Natural killer cell treated with Interleukin-12 subunit alpha and Interleukin-12 subunit beta and Interleukin-15 and Interleukin-18, amount 100 ng/mL, for 72 hours (primary cell): ENCODE measurements at regions not wholly inside any gene's neighbourhood (a gene's known extent, or its start where the extent isn't known, plus 50 kb on each side); places are given as distances from the start of the nearest gene placed in this dataset.

ENCODE experiments used
- ATAC-seq, 2 donors: fragments of 150-1000 bp; cut with Tn5 transposase in 1 of 2; sonication (Bioruptor Pico), chemical (Tn5 transposase) in 1 of 2; 2 replicates each; pipeline ENCODE4 v1.10.0; 2021
- DNase-seq: peaks from one replicate; pipeline ENCODE4 v3.0.0; 2022; ENCODE audit warnings: low spot score
- H3K27ac Mint-ChIP-seq, 2 donors: 1 replicate in 1 of 2; 2 replicates in 1 of 2; pipeline ENCODE4 v1.8.0; 2022; ENCODE audit warnings: mixed read lengths in 2 of 2, mild to moderate bottlenecking in 1 of 2, moderate library complexity in 1 of 2
- H3K27me3 Mint-ChIP-seq, 2 donors: 1 replicate in 1 of 2; 2 replicates in 1 of 2; pipeline ENCODE4 v1.8.0; 2022; ENCODE audit warnings: mixed read lengths in 2 of 2
- H3K36me3 Mint-ChIP-seq: one replicate; pipeline ENCODE4 v1.8.0; 2022; ENCODE audit warnings: mixed read lengths
- H3K4me1 Mint-ChIP-seq, 2 donors: 1 replicate in 1 of 2; 2 replicates in 1 of 2; pipeline ENCODE4 v1.8.0; 2022; ENCODE audit warnings: low read depth in 2 of 2, mixed read lengths in 2 of 2, mild to moderate bottlenecking in 1 of 2
- H3K4me3 Mint-ChIP-seq: one replicate; pipeline ENCODE4 v1.8.0; 2022; ENCODE audit warnings: mixed read lengths
- H3K9me3 Mint-ChIP-seq: 2 replicates; pipeline ENCODE4 v1.8.0; 2022; ENCODE audit warnings: mixed read lengths

DNA sequence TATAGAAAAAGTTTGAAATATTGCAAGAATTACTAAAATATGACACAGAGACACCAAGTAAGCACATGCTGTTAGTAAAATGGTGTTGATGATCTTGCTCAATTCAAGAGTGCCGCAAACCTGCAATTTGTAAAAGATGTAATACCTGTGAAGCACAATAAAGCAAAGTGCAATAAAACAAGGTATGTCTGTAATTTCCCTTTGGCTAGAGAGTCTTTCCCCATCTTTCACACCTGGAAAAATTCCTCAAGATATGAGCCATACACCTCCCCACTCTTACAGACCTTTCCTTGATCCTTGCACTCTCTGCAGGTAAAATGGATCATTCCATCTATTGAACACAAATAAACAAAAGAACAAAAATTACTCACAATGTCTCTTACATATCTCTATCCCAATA, 597.8 kb downstream of the EFNA5 start:
- ATAC-seq (no peak), DNase-seq (no peak)
- peaks cover 7 to 22% of the 10 kb centered on the region in 2 donors for H3K27me3 Mint-ChIP-seq
- H3K9me3 Mint-ChIP-seq = peaks cover 4% of the 10 kb centered on the region
- no peaks in the 10 kb centered on the region for H3K36me3 Mint-ChIP-seq
- H3K4me1 Mint-ChIP-seq = no peaks in the 10 kb centered on the region
- no peak overlapping the region for H3K4me3 Mint-ChIP-seq
- no peak overlapping the region for H3K27ac Mint-ChIP-seq

GRCh38 chr5:107072440-107072839, 598.3 kb downstream of the EFNA5 start:
- H3K27me3 Mint-ChIP-seq = peaks cover 10 to 27% of the 10 kb centered on the region in 2 donors

GRCh38 chr5:107068782-107069181, 602.0 kb downstream of the EFNA5 start:
- Mint-ChIP-seq H3K27me3 (peaks cover 9 to 25% of the 10 kb centered on the region in 2 donors), H3K27ac (no peak overlapping the region), H3K4me1 (no peaks in the 10 kb centered on the region), H3K36me3 (no peaks in the 10 kb centered on the region), H3K9me3 (no peaks in the 10 kb centered on the region), H3K4me3 (no peak overlapping the region)
- no peak for ATAC-seq
- DNase-seq = no peak

More at GRCh38 chr5:107072440-107072839, 598.3 kb downstream of the EFNA5 start:
- no peak overlapping the region for H3K27ac Mint-ChIP-seq
- ATAC-seq = no peak
- H3K9me3 Mint-ChIP-seq = peaks cover 4% of the 10 kb centered on the region
- H3K4me1 Mint-ChIP-seq = no peaks in the 10 kb centered on the region
- no peaks in the 10 kb centered on the region for H3K36me3 Mint-ChIP-seq
- DNase-seq = no peak
- H3K4me3 Mint-ChIP-seq = no peak overlapping the region

DNA sequence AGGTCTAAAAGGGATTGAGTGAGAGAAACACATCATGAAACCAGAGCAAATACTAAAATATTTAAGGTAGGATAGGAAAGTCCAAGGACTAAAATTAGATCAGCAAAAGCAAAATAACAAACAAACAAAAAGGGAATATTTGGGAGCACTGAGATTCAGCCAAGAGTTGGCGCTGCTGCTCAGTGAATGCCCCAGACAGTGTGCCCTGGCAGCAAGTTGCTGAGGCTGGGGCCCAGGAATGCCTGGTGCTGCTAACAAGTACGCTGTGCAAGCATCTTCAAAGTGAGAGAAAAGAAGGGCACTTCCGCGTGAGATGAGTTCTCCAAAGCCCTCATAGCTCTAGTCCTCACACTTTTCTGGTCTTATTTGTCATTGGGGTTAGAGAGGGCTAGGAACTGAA, 603.3 kb downstream of the EFNA5 start:
- H3K4me3 Mint-ChIP-seq = no peak overlapping the region
- ATAC-seq = no peak
- H3K27ac Mint-ChIP-seq = no peak overlapping the region
- no peaks in the 10 kb centered on the region for H3K36me3 Mint-ChIP-seq
- H3K4me1 Mint-ChIP-seq = no peaks in the 10 kb centered on the region
- DNase-seq = no peak
- no peaks in the 10 kb centered on the region for H3K9me3 Mint-ChIP-seq
- peaks cover 9 to 26% of the 10 kb centered on the region in 2 donors for H3K27me3 Mint-ChIP-seq

GRCh38 chr5:107063511-107063910, 607.2 kb downstream of the EFNA5 start:
- no peaks in the 10 kb centered on the region for H3K4me1 Mint-ChIP-seq
- ATAC-seq = no peak
- H3K4me3 Mint-ChIP-seq = no peak overlapping the region
- no peaks in the 10 kb centered on the region for H3K9me3 Mint-ChIP-seq
- H3K36me3 Mint-ChIP-seq = no peaks in the 10 kb centered on the region
- no peak for DNase-seq
- H3K27ac Mint-ChIP-seq = no peak overlapping the region
- peaks cover 9 to 26% of the 10 kb centered on the region in 2 donors for H3K27me3 Mint-ChIP-seq

DNA sequence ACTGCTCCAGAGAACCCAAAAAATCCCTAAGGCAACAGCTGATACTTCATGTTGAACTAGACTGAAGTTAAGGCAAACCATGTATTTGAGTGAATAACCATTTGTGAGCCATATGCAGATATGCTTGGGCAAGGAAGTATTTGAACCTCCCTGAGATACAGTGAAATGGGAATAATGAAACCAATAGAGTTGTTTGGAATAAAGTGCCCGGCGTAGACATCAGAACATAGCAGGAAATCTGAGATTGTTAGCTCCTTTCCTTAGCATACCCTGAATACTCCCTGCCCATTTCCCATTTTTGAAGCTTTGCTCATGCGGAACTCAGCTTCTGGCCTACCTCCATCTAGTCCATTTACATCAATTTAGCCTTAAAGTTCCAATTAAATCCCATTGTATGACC, 611.9 kb downstream of the EFNA5 start:
- Mint-ChIP-seq H3K27ac (no peak overlapping the region), H3K4me1 (no peaks in the 10 kb centered on the region)

GRCh38 chr5:107058235-107058634, 612.5 kb downstream of the EFNA5 start:
- H3K36me3 Mint-ChIP-seq = no peaks in the 10 kb centered on the region
- no peak for DNase-seq
- H3K27me3 Mint-ChIP-seq = peaks cover 4 to 7% of the 10 kb centered on the region in 2 donors
- no peaks in the 10 kb centered on the region for H3K9me3 Mint-ChIP-seq
- no peaks in the 10 kb centered on the region for H3K4me1 Mint-ChIP-seq
- H3K4me3 Mint-ChIP-seq = no peak overlapping the region
- no peak for ATAC-seq
- H3K27ac Mint-ChIP-seq = no peak overlapping the region

More for the DNA sequence above, 611.9 kb downstream of the EFNA5 start:
- no peak overlapping the region for H3K4me3 Mint-ChIP-seq
- ATAC-seq = no peak
- DNase-seq = no peak
- H3K27me3 Mint-ChIP-seq = peaks cover 4 to 8% of the 10 kb centered on the region in 2 donors
- H3K9me3 Mint-ChIP-seq = no peaks in the 10 kb centered on the region
- no peaks in the 10 kb centered on the region for H3K36me3 Mint-ChIP-seq

DNA sequence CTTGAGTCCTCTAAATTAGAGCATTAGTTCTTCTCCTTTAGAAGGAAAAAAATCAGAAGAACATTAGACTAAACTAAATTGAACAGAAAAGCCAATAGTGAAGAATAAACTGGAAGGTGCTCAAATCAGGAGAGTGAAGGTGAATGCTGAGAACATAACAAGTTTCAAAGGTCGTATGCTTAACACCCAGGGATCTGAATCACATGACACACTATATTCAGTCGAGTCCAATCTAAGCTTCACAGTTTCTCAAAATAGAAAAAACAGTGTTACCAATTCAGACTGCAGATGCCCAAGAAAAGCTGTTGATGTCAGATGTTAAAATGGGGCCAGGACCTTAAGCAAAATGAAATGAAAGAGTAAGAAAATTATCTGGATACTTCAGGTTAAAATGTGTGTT, 614.5 kb downstream of the EFNA5 start:
- Mint-ChIP-seq H3K36me3 (no peaks in the 10 kb centered on the region), H3K4me3 (no peak overlapping the region), H3K27ac (no peak overlapping the region), H3K9me3 (no peaks in the 10 kb centered on the region), H3K27me3 (peaks cover 4 to 8% of the 10 kb centered on the region in 2 donors), H3K4me1 (no peaks in the 10 kb centered on the region)
- ATAC-seq (no peak), DNase-seq (no peak)

DNA sequence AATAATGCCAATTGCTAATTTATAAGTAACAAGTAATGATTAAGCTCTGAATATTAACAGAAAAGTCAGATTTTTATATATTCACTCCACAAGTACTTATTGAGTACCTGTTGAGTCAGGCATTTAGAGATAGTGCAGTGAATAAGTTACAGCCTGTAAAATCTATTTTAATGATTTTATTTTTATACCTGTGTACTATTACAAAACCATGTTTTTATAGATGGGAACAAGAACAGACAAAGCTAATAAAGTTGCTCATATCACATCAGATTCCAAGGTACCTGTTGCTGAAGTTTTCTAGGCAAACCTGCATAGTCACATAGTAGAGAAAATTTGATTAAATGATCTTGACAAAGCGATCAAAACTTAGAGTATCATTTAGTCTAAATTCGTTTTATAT, 623.7 kb downstream of the EFNA5 start:
- Mint-ChIP-seq H3K27me3 (peaks cover 15 to 48% of the 10 kb centered on the region in 2 donors), H3K36me3 (peaks cover 5% of the 10 kb centered on the region), H3K27ac (no peak overlapping the region), H3K4me3 (no peak overlapping the region), H3K9me3 (peaks cover 3% of the 10 kb centered on the region), H3K4me1 (no peaks in the 10 kb centered on the region)
- ATAC-seq (no peak), DNase-seq (no peak)

- no peaks in the 10 kb centered on the region for H3K36me3 Mint-ChIP-seq
- ATAC-seq = no peak
- peaks cover 13 to 32% of the 10 kb centered on the region in 2 donors for H3K27me3 Mint-ChIP-seq
- H3K27ac Mint-ChIP-seq = no peak overlapping the region
- DNase-seq = no peak
- H3K9me3 Mint-ChIP-seq = no peaks in the 10 kb centered on the region
- H3K4me3 Mint-ChIP-seq = no peak overlapping the region
- no peaks in the 10 kb centered on the region for H3K4me1 Mint-ChIP-seq
Observed at GRCh38 chr5:107043665-107044064, 627.1 kb downstream of the EFNA5 start.

DNA sequence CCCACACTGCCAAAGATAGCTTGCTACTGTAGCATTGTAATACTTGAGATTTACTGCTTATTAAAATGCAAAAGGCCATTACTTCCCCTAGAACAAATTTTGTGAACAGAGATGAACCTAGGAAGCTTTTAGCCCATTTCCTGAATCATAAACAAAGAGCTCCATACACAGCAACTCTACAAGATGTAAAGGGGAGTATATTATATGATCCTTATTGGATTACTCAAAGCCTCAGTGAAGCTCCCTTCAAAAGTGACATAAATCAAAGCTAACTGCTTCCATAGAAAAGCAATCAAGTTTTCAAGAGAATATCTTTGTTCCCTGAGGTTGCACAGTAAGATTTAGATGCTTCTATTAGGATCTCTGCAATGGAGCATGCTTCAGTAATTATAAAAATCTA, 629.8 kb downstream of the EFNA5 start:
- DNase-seq (no peak), ATAC-seq (no peak)
- Mint-ChIP-seq H3K27ac (no peak overlapping the region), H3K36me3 (no peaks in the 10 kb centered on the region), H3K4me3 (no peak overlapping the region), H3K27me3 (peaks cover 18 to 33% of the 10 kb centered on the region in 2 donors), H3K4me1 (no peaks in the 10 kb centered on the region), H3K9me3 (no peaks in the 10 kb centered on the region)

DNA sequence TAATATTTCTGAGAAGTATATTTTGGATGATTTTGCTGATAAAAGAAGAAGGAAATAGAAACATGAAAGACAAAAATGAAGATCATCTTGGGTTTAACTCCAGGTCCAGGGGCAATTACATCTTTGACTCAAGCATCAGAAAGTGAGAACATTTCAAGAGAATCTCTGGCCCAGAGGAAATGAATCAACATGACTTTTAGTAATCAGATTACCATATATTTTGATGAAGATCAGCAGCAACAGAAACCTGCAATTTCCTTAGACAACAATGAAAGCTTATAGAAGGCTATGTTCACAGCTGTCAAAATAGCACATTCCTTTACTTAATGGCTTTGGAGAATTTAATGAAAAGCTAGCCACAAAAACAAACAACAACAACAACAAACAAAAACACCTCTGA, 638.1 kb downstream of the EFNA5 start:
- no peak for ATAC-seq
- Mint-ChIP-seq H3K27me3 (peaks cover 11 to 16% of the 10 kb centered on the region in 2 donors), H3K9me3 (peaks cover 3% of the 10 kb centered on the region), H3K27ac (no peak overlapping the region), H3K36me3 (no peaks in the 10 kb centered on the region), H3K4me1 (no peaks in the 10 kb centered on the region), H3K4me3 (no peak overlapping the region)
- DNase-seq = no peak

- DNase-seq (no peak), ATAC-seq (no peak)
- Mint-ChIP-seq H3K4me3 (no peak overlapping the region), H3K4me1 (no peaks in the 10 kb centered on the region), H3K9me3 (peaks cover 3% of the 10 kb centered on the region), H3K27ac (no peak overlapping the region), H3K36me3 (no peaks in the 10 kb centered on the region), H3K27me3 (peaks cover 6 to 19% of the 10 kb centered on the region in 2 donors)
Observed at GRCh38 chr5:107028938-107029337, 641.8 kb downstream of the EFNA5 start.

DNA sequence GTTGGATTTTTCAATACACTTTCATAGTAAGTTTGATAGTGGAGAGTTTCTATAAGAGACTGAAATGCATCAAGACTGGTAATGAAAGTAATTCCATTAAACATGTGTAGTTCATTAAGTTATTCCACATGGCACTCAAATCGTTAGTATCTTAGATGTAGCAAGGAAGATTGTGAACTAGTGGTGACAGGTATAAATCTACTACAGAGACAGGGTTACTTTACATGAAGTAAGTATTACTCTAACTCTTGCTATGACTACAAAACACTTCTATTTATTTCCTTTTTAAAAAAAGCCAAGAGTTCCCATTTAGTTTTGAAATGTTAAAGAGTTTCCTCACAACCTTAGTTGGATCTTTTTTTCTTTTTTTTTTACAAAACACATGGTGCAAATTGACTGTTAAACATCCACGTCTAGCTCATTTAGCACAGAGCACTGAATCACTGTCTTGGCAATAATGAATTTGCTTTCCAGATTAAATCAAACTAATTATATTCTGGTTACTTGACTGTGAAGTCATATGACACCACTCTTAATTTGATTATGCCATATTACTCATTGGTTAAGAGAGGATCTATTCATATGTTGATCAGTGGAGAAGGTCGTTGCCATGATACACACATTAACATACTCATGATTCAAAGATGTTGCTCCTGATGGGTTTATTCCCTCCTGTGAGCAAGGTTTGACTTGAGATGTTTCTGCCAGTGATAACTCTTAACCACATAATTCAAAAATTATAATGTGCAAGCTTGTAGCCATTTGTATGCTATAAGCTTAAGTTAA, 644.8 kb downstream of the EFNA5 start:
- H3K36me3 Mint-ChIP-seq = no peaks in the 10 kb centered on the region
- H3K9me3 Mint-ChIP-seq = no peaks in the 10 kb centered on the region
- no peak for DNase-seq
- peaks cover 6 to 23% of the 10 kb centered on the region in 2 donors for H3K27me3 Mint-ChIP-seq
- H3K27ac Mint-ChIP-seq = no peak overlapping the region
- no peak overlapping the region for H3K4me3 Mint-ChIP-seq
- no peaks in the 10 kb centered on the region for H3K4me1 Mint-ChIP-seq
- ATAC-seq = no peak

- Mint-ChIP-seq H3K27ac (no peak overlapping the region), H3K27me3 (peaks cover 6 to 23% of the 10 kb centered on the region in 2 donors), H3K9me3 (no peaks in the 10 kb centered on the region), H3K4me3 (no peak overlapping the region), H3K36me3 (no peaks in the 10 kb centered on the region), H3K4me1 (no peaks in the 10 kb centered on the region)
- no peak for DNase-seq
- no peak for ATAC-seq
Observed at GRCh38 chr5:107023732-107024131, 647.0 kb downstream of the EFNA5 start.
